Astrocyte (in vitro differentiated cells and primary cell): ENCODE measurements at regions not wholly inside any gene's neighbourhood (a gene's known extent, or its start where the extent isn't known, plus 50 kb on each side); places are given as distances from the start of the nearest gene placed in this dataset.

Experiments
- DNase-seq: peaks from one replicate; pipeline ENCODE4 v3.0.0-alpha.2; 2010; ENCODE audit warnings: low read depth
- FAIRE-seq: peaks from 2 replicates; lab custom pipeline; 2011; peaks lifted over from hg19 to GRCh38; lab: Jason Lieb, UNC
- H2AFZ ChIP-seq: 2 replicates; pipeline ENCODE4 v1.6.0; 2012; ENCODE audit warnings: low read depth, low read length, inconsistent platforms
- H3K27ac ChIP-seq: 2 replicates; pipeline ENCODE4 v1.5.1; 2011; ENCODE audit warnings: low read depth, low read length, inconsistent platforms
- H3K27me3 ChIP-seq: 2 replicates; pipeline ENCODE4 v1.6.0; 2011; ENCODE audit warnings: low read length, inconsistent platforms; ENCODE audit not compliant: insufficient read depth
- H3K36me3 ChIP-seq: 2 replicates; pipeline ENCODE4 v1.5.1; 2011; ENCODE audit warnings: low read length, inconsistent platforms; ENCODE audit not compliant: insufficient read depth
- H3K4me1 ChIP-seq: 2 replicates; pipeline ENCODE4 v1.5.1; 2011; ENCODE audit warnings: low read length, inconsistent platforms; ENCODE audit not compliant: insufficient read depth
- H3K4me2 ChIP-seq: 2 replicates; pipeline ENCODE4 v1.6.0; 2012; ENCODE audit warnings: low read length, inconsistent platforms
- H3K4me3 ChIP-seq: 2 replicates; pipeline ENCODE4 v1.5.1; 2011; ENCODE audit warnings: low read depth, mild to moderate bottlenecking, low read length, inconsistent platforms; ENCODE audit not compliant: insufficient read depth
- H3K79me2 ChIP-seq: 2 replicates; pipeline ENCODE4 v1.6.0; 2012; ENCODE audit warnings: mild to moderate bottlenecking, low read length, inconsistent platforms; ENCODE audit not compliant: insufficient read depth
- H3K9ac ChIP-seq: 2 replicates; pipeline ENCODE4 v1.6.0; 2012; ENCODE audit warnings: mild to moderate bottlenecking, low read length, inconsistent platforms
- H3K9me3 ChIP-seq: 2 replicates; pipeline ENCODE4 v1.5.1; 2012; ENCODE audit warnings: low read depth, mild to moderate bottlenecking, low read length, inconsistent platforms; ENCODE audit not compliant: insufficient read depth
- H4K20me1 ChIP-seq: 2 replicates; pipeline ENCODE4 v1.6.0; 2012; ENCODE audit warnings: low read length, inconsistent platforms; ENCODE audit not compliant: insufficient read depth
- H3K27ac Mint-ChIP-seq: one replicate; pipeline ENCODE4 v1.8.0; 2021; ENCODE audit warnings: mild to moderate bottlenecking, mixed read lengths; ENCODE audit not compliant: unreplicated experiment
- H3K27me3 Mint-ChIP-seq: one replicate; pipeline ENCODE4 v1.8.0; 2021; ENCODE audit warnings: low read depth, mixed read lengths; ENCODE audit not compliant: unreplicated experiment
- H3K36me3 Mint-ChIP-seq: one replicate; pipeline ENCODE4 v1.8.0; 2021; ENCODE audit warnings: low read depth, mixed read lengths; ENCODE audit not compliant: unreplicated experiment
- H3K4me1 Mint-ChIP-seq: one replicate; pipeline ENCODE4 v1.8.0; 2021; ENCODE audit warnings: low read depth, mixed read lengths; ENCODE audit not compliant: unreplicated experiment
- H3K4me3 Mint-ChIP-seq: one replicate; pipeline ENCODE4 v1.8.0; 2021; ENCODE audit warnings: mild to moderate bottlenecking, moderate library complexity, mixed read lengths; ENCODE audit not compliant: unreplicated experiment
- H3K9me3 Mint-ChIP-seq: one replicate; pipeline ENCODE4 v1.8.0; 2021; ENCODE audit warnings: mild to moderate bottlenecking, mixed read lengths; ENCODE audit not compliant: unreplicated experiment
- CTCF ChIP-seq: IDR thresholded peaks from 2 replicates; pipeline ENCODE4 v1.5.1; 2011; ENCODE audit warnings: low read depth, mild to moderate bottlenecking, inconsistent platforms, low read length, moderate library complexity; ENCODE audit not compliant: insufficient read depth
- EZH2 ChIP-seq: IDR thresholded peaks from 2 replicates; pipeline ENCODE4 v1.6.1; 2012; ENCODE audit warnings: mild to moderate bottlenecking, low read length, inconsistent platforms; ENCODE audit not compliant: insufficient read depth

GRCh38 chr12:28941248-28941647 is 207.8 kb upstream of the FAR2 start:
- Histone ChIP-seq H3K79me2 (no peaks in the 10 kb centered on the region), H3K36me3 (no peaks in the 10 kb centered on the region), H4K20me1 (no peaks in the 10 kb centered on the region), H2AFZ (no peak overlapping the region), H3K4me1 (no peaks in the 10 kb centered on the region), H3K27me3 (no peaks in the 10 kb centered on the region), H3K4me2 (no peak overlapping the region), H3K9ac (no peak overlapping the region), H3K9me3 (no peaks in the 10 kb centered on the region), H3K27ac (no peak overlapping the region), H3K4me3 (no peak overlapping the region)
- DNase-seq (peak; percentile 38), FAIRE-seq (no peak)
- peaks cover 2% of the 10 kb centered on the region for H3K9me3 Mint-ChIP-seq
- no peak overlapping the region for H3K27ac Mint-ChIP-seq
- no peaks in the 10 kb centered on the region for H3K36me3 Mint-ChIP-seq
- TF ChIP-seq EZH2 (no peak), CTCF (no peak)
- no peak overlapping the region for H3K4me3 Mint-ChIP-seq
- H3K4me1 Mint-ChIP-seq = peaks cover 30% of the 10 kb centered on the region
- no peaks in the 10 kb centered on the region for H3K27me3 Mint-ChIP-seq

- Histone ChIP-seq H3K36me3 (no peaks in the 10 kb centered on the region), H3K9ac (no peak overlapping the region), H3K4me3 (no peak overlapping the region), H3K27me3 (no peaks in the 10 kb centered on the region), H3K79me2 (no peaks in the 10 kb centered on the region), H4K20me1 (no peaks in the 10 kb centered on the region), H3K9me3 (no peaks in the 10 kb centered on the region), H3K4me2 (no peak overlapping the region), H3K4me1 (no peaks in the 10 kb centered on the region), H3K27ac (no peak overlapping the region), H2AFZ (no peak overlapping the region)
- FAIRE-seq (no peak), DNase-seq (no peak)
- Mint-ChIP-seq H3K4me1 (peaks cover 2% of the 10 kb centered on the region), H3K27ac (no peak overlapping the region), H3K36me3 (no peaks in the 10 kb centered on the region), H3K27me3 (no peaks in the 10 kb centered on the region), H3K4me3 (no peak overlapping the region), H3K9me3 (no peaks in the 10 kb centered on the region)
- no peak for TF ChIP-seq CTCF
- no peak for TF ChIP-seq EZH2
Measured at GRCh38 chr12:28946361-28946760, 202.7 kb upstream of the FAR2 start.

GRCh38 chr12:28948685-28949084 is 200.4 kb upstream of the FAR2 start:
- Histone ChIP-seq H4K20me1 (no peaks in the 10 kb centered on the region), H2AFZ (no peak overlapping the region), H3K79me2 (no peaks in the 10 kb centered on the region), H3K9me3 (no peaks in the 10 kb centered on the region), H3K4me3 (no peak overlapping the region), H3K36me3 (no peaks in the 10 kb centered on the region), H3K9ac (no peak overlapping the region), H3K27ac (no peak overlapping the region), H3K27me3 (no peaks in the 10 kb centered on the region), H3K4me1 (no peaks in the 10 kb centered on the region), H3K4me2 (no peak overlapping the region)
- no peak for TF ChIP-seq EZH2
- no peak for TF ChIP-seq CTCF
- FAIRE-seq (no peak), DNase-seq (no peak)
- H3K4me1 Mint-ChIP-seq = no peaks in the 10 kb centered on the region
- H3K9me3 Mint-ChIP-seq = no peaks in the 10 kb centered on the region
- no peaks in the 10 kb centered on the region for H3K36me3 Mint-ChIP-seq
- no peaks in the 10 kb centered on the region for H3K27me3 Mint-ChIP-seq
- no peak overlapping the region for H3K4me3 Mint-ChIP-seq
- H3K27ac Mint-ChIP-seq = no peak overlapping the region
